OCI-LY1 (cell line): ENCODE measurements at regions not wholly inside any gene's neighbourhood (a gene's known extent, or its start where the extent isn't known, plus 50 kb on each side); places are given as distances from the start of the nearest gene placed in this dataset.

Experiments
- H2AFZ ChIP-seq: fragments of 200-600 bp; sonication (generic), shearing (Covaris generic); 2 replicates; pipeline ENCODE4 v1.6.0; 2014; ENCODE audit warnings: antibody characterized with exemption, mild to moderate bottlenecking, low read length
- H3F3A ChIP-seq: fragments of 200-600 bp; sonication (generic), shearing (Covaris generic); 2 replicates; pipeline ENCODE4 v1.6.0; 2014; ENCODE audit warnings: mild to moderate bottlenecking, antibody characterized with exemption, low read length, moderate library complexity; ENCODE audit not compliant: insufficient read depth
- H3K27ac ChIP-seq: fragments of 200-600 bp; sonication (generic); 2 replicates; pipeline ENCODE4 v1.5.1; 2014; ENCODE audit warnings: low read length, mixed run types, mild to moderate bottlenecking, low read depth; ENCODE audit not compliant: poor library complexity, severe bottlenecking
- H3K27me3 ChIP-seq: fragments of 200-600 bp; sonication (generic); 2 replicates; pipeline ENCODE4 v1.6.0; 2014; ENCODE audit warnings: antibody characterized with exemption, mild to moderate bottlenecking, low read length, moderate library complexity; ENCODE audit not compliant: insufficient read depth
- H3K36me3 ChIP-seq: fragments of 200-600 bp; sonication (generic); 2 replicates; pipeline ENCODE4 v1.6.1; 2014; ENCODE audit warnings: mild to moderate bottlenecking, antibody characterized with exemption, low read length, moderate library complexity, mixed read lengths; ENCODE audit not compliant: insufficient read depth
- H3K4me1 ChIP-seq: fragments of 200-600 bp; sonication (generic); 2 replicates; pipeline ENCODE4 v1.5.1; 2014; ENCODE audit warnings: mild to moderate bottlenecking, low read length, moderate library complexity; ENCODE audit not compliant: insufficient read depth, severe bottlenecking
- H3K4me2 ChIP-seq: fragments of 200-600 bp; sonication (generic), shearing (Covaris generic); 2 replicates; pipeline ENCODE4 v1.6.1; 2014; ENCODE audit warnings: low read length
- H3K4me3 ChIP-seq: fragments of 200-600 bp; sonication (generic); 2 replicates; pipeline ENCODE4 v1.5.1; 2014; ENCODE audit warnings: low read length, low read depth, mild to moderate bottlenecking, mixed read lengths; ENCODE audit not compliant: poor library complexity, severe bottlenecking
- H3K79me2 ChIP-seq: fragments of 200-600 bp; shearing (Covaris generic); 2 replicates; pipeline ENCODE4 v1.6.1; 2016; ENCODE audit warnings: mixed run types, low read length, mixed read lengths; ENCODE audit not compliant: insufficient read depth
- H3K9ac ChIP-seq: fragments of 200-600 bp; sonication (generic), shearing (Covaris generic); 2 replicates; pipeline ENCODE4 v1.6.1; 2014; ENCODE audit warnings: mild to moderate bottlenecking, low read length, mixed read lengths
- H3K9me2 ChIP-seq: fragments of 200-600 bp; sonication (generic), shearing (Covaris generic); 2 replicates; pipeline ENCODE4 v1.6.1; 2014; ENCODE audit warnings: low read depth, mild to moderate bottlenecking, low read length, mixed read lengths
- H3K9me3 ChIP-seq: fragments of 200-600 bp; shearing (Covaris generic); 2 replicates; pipeline ENCODE4 v1.6.1; 2014; ENCODE audit warnings: low read length, mixed read lengths
- H4K20me1 ChIP-seq: fragments of 200-600 bp; sonication (generic), shearing (Covaris generic); 2 replicates; pipeline ENCODE4 v1.6.0; 2016; ENCODE audit warnings: mild to moderate bottlenecking, low read length; ENCODE audit not compliant: insufficient read depth
- EZH2 ChIP-seq: fragments of 200-600 bp; sonication (generic), shearing (Covaris generic); IDR thresholded peaks from 2 replicates; pipeline ENCODE4 v1.8.0; 2017; ENCODE audit warnings: borderline replicate concordance, mixed run types, mild to moderate bottlenecking, antibody characterized with exemption, low read length, moderate library complexity, mixed read lengths
- TF ChIP-seq, protein P1 (sequence below): fragments of 200-600 bp; sonication (generic), shearing (Covaris generic); IDR thresholded peaks from 2 replicates; pipeline ENCODE4 v1.5.1; 2017; ENCODE audit warnings: mild to moderate bottlenecking, antibody characterized with exemption, low read length, moderate library complexity, mixed read lengths

DNA sequence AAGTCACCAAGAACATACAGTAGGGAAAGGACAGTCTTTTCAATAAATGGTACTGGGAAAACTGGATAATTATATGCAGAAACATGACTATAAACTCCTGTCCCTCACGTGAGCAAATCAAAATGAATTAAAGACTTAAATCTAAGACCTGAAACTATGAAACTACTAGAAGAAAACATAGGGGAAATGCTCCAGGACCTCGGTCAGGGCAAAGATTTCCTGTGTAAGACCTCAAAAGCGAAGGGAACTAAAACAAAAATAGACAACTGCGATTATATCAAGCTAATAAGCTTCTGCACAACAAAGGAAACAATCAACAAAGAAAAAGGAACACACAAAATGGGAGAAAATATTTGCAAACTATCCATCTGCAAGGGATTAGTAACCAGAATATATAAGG, 62.7 kb downstream of the CRYGS start:
- Histone ChIP-seq H4K20me1 (no peaks in the 10 kb centered on the region), H3K27ac (no peak overlapping the region), H2AFZ (no peak overlapping the region), H3K4me3 (no peak overlapping the region), H3K27me3 (no peaks in the 10 kb centered on the region; the same call in 1 of the 2 replicates), H3K36me3 (no peaks in the 10 kb centered on the region), H3K79me2 (no peaks in the 10 kb centered on the region), H3K4me2 (no peak overlapping the region), H3K4me1 (no peaks in the 10 kb centered on the region), H3K9ac (no peak overlapping the region), H3K9me2 (no peaks in the 10 kb centered on the region), H3F3A (no peaks in the 10 kb centered on the region), H3K9me3 (no peaks in the 10 kb centered on the region)
- TF ChIP-seq EZH2, result no peak

DNA sequence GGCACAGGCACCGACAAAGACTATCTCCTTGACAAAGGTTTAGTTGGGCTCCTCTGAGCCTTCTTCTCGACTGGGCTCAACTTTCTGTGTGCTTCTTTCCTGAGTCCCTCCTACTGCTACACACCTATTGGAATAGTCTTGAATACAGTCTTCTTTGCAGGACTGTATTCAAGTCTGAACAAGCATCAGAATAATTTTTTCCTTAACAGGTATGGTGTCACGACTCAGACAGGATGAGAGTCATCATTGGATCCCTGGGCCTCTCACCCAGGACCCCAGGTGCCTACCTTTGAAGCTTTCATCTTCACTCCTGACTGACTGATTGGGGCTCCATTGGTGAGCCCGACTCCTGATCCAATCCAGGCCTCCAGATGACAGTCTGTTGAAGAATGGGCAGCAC, 66.3 kb downstream of the CRYGS start:
- Histone ChIP-seq H3K4me1 (no peaks in the 10 kb centered on the region), H3K27ac (no peak overlapping the region), H4K20me1 (no peaks in the 10 kb centered on the region), H3K9ac (no peak overlapping the region), H2AFZ (no peak overlapping the region), H3K4me3 (no peak overlapping the region), H3K9me3 (no peaks in the 10 kb centered on the region), H3F3A (no peaks in the 10 kb centered on the region), H3K36me3 (no peaks in the 10 kb centered on the region), H3K9me2 (no peaks in the 10 kb centered on the region), H3K27me3 (no peaks in the 10 kb centered on the region; the same call in 1 of the 2 replicates), H3K79me2 (no peaks in the 10 kb centered on the region), H3K4me2 (no peak overlapping the region)
- TF ChIP-seq, protein P1, sequence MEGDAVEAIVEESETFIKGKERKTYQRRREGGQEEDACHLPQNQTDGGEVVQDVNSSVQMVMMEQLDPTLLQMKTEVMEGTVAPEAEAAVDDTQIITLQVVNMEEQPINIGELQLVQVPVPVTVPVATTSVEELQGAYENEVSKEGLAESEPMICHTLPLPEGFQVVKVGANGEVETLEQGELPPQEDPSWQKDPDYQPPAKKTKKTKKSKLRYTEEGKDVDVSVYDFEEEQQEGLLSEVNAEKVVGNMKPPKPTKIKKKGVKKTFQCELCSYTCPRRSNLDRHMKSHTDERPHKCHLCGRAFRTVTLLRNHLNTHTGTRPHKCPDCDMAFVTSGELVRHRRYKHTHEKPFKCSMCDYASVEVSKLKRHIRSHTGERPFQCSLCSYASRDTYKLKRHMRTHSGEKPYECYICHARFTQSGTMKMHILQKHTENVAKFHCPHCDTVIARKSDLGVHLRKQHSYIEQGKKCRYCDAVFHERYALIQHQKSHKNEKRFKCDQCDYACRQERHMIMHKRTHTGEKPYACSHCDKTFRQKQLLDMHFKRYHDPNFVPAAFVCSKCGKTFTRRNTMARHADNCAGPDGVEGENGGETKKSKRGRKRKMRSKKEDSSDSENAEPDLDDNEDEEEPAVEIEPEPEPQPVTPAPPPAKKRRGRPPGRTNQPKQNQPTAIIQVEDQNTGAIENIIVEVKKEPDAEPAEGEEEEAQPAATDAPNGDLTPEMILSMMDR, result no peak
- no peak for TF ChIP-seq EZH2

DNA sequence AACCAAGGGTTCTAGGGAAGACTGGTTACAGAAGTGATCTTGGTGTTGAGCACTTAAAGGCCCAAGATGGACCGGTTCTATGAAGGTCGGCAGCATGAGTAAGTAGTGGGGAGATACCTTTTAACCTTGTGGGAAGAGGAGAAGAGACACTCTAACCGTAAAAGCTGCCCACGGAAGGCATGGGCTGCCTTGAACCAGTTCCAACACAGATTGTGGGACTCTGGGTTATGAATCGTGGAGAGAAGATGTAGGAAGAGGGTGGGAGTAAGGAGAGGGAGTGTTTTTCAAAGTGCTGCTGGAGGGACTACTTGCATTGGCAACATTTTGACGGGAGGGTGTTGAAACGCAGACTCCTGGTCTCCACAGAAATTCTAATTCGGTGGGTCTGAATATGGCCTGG, 67.1 kb downstream of the CRYGS start:
- Histone ChIP-seq H3K4me1 (no peaks in the 10 kb centered on the region), H3K79me2 (no peaks in the 10 kb centered on the region), H3K4me3 (no peak overlapping the region), H3K36me3 (no peaks in the 10 kb centered on the region), H2AFZ (no peak overlapping the region), H3F3A (no peaks in the 10 kb centered on the region), H3K9me3 (no peaks in the 10 kb centered on the region), H3K4me2 (no peak overlapping the region), H3K27ac (no peak overlapping the region), H3K27me3 (peaks cover 4% of the 10 kb centered on the region), H4K20me1 (no peaks in the 10 kb centered on the region), H3K9ac (no peak overlapping the region), H3K9me2 (no peaks in the 10 kb centered on the region)
- TF ChIP-seq EZH2, result no peak
- TF ChIP-seq, protein P1, result no peak

DNA sequence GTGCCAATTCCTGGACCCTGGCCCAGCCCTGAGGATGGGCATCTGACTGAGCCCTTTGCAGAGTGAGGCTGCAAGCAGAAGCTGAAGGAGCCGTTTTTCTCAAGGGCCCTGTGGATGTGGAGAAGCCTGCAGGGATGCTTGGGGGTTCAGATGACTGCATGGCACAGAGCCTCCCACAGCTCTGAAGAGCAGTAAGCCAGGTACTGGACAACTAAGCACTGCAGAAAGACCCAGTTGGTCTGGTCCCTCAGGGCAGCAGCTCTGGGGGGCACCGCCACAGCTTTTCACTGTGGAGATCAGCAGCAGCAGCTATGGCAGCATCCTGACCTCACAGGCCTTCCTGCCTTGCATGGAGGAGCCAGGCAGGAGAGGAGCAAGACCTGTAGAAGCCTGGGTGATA, 67.6 kb downstream of the CRYGS start:
- Histone ChIP-seq H3K4me3 (no peak overlapping the region), H3F3A (no peaks in the 10 kb centered on the region), H3K27me3 (peaks cover 4% of the 10 kb centered on the region), H3K79me2 (no peaks in the 10 kb centered on the region), H3K4me2 (no peak overlapping the region), H3K9me2 (no peaks in the 10 kb centered on the region), H2AFZ (no peak overlapping the region), H4K20me1 (no peaks in the 10 kb centered on the region), H3K36me3 (no peaks in the 10 kb centered on the region), H3K4me1 (no peaks in the 10 kb centered on the region), H3K9me3 (no peaks in the 10 kb centered on the region), H3K9ac (no peak overlapping the region), H3K27ac (no peak overlapping the region)
- TF ChIP-seq, protein P1, result no peak
- TF ChIP-seq EZH2, result no peak
